Stomach (tissue), 8 donors: ENCODE measurements at regions not wholly inside any gene's neighbourhood (a gene's known extent, or its start where the extent isn't known, plus 50 kb on each side); places are given as distances from the start of the nearest gene placed in this dataset.

Source experiments
- DNase-seq, 2 donors: peaks; one replicate each; pipeline versions ENCODE4 v3.0.0 to v3.0.0-alpha.2; 2013 to 2019
- H3K27ac ChIP-seq, 5 donors: fragments of 200-600 bp in 4 of 5; sonication (generic) in 4 of 5; one replicate each; pipeline ENCODE4 v1.5.1; 2013 to 2019; ENCODE audit warnings: mild to moderate bottlenecking in 1 of 5, moderate library complexity in 1 of 5
- H3K27me3 ChIP-seq, 3 donors: fragments of 200-600 bp; sonication (generic); one replicate each; pipeline ENCODE4 v1.5.1; 2017 to 2019; ENCODE audit warnings: mixed run types in 1 of 3
- H3K36me3 ChIP-seq, 4 donors: fragments of 200-600 bp; sonication (generic); 1 replicate in 3 of 4; 2 replicates in 1 of 4; pipeline ENCODE4 v1.5.1; 2016 to 2019
- H3K4me1 ChIP-seq, 4 donors: fragments of 200-600 bp; sonication (generic); one replicate each; pipeline ENCODE4 v1.5.1; 2016 to 2019
- H3K4me3 ChIP-seq, 4 donors: fragments of 200-600 bp; sonication (generic) in 3 of 4; one replicate each; pipeline ENCODE4 v1.5.1; 2016 to 2019; ENCODE audit warnings: mild to moderate bottlenecking in 1 of 4
- H3K9me3 ChIP-seq, 4 donors: fragments of 200-600 bp; sonication (generic); one replicate each; pipeline ENCODE4 v1.5.1; 2016 to 2019
- EP300 ChIP-seq: sonication (generic); formaldehyde crosslinking; IDR thresholded peaks from one replicate; pipeline ENCODE4 v1.6.1; 2017; ENCODE audit warnings: antibody characterized with exemption
- POLR2A ChIP-seq, 4 donors: fragments of 450-650 bp; IDR thresholded peaks; one replicate each; pipeline ENCODE4 v1.6.1; 2016; ENCODE audit warnings: antibody characterized with exemption in 4 of 4, control low read depth in 2 of 4, mild to moderate bottlenecking in 1 of 4, moderate library complexity in 1 of 4
- POLR2AphosphoS5 ChIP-seq, 3 donors: sonication (generic); formaldehyde crosslinking; IDR thresholded peaks; one replicate each; pipeline ENCODE4 v1.6.1; 2016; ENCODE audit warnings: antibody characterized with exemption in 3 of 3
- WGBS, 5 donors: extraction: QIAGEN DNeasy Blood & Tissue Kit in 3 of 5; methylation state at CpG; one replicate each; pipeline versions ENCODE4 v1.1.5 to v1.1.7; 2013 to 2018; 5-methylcytosine and 5-hydroxymethylcytosine counted together
- intact Hi-C: fragments of 100-400 bp; cut with DNase I; formaldehyde crosslinking; loops from one replicate; pipeline ENCODE4 v1.15.1; 2023; ENCODE audit warnings: low total_unique reads
- TF ChIP-seq, protein P1 (sequence below), 7 experiments: fragments of 450-650 bp in 4 of 7; fragments of 200-600 bp in 3 of 7; sonication (generic) in 3 of 7; IDR thresholded peaks; one replicate each; pipeline ENCODE4 v1.5.1; 2016 to 2019; ENCODE audit warnings: antibody characterized with exemption in 7 of 7, control low read depth in 2 of 7, mild to moderate bottlenecking in 1 of 7
- donor health status: healthy with polysubstance abuse.
- donor health status: Bipolar disorder and iron deficiency.
- donor health status: healthy.

DNA sequence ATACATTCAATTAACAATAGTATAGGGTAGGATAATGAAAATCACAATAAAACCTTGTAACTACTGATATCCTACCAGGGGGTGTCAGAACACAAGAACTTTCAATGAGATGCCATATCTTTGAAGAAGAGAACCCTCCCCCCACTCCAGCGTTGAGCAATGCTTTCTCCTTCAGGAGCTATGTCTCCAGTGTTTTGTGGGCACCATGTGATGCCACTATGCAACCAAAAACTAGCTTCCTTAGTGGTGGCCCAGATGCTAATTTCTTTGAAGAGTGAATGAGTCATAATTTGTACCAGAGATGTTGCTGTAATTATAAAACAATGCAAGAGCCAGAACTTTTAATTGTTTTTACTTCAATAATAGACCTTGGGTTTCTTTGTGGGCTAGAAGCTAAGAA lies 76.0 kb upstream of the ADO start:
- H3K9me3 ChIP-seq: no peaks in the 10 kb centered on the region
- 59 to 81% (median 75%) methylated on average over 1 of the region's 1 CpG for WGBS, 5 donors
- TF ChIP-seq POLR2A (IDR thresholded peaks at IDR 0.05) (no peak), POLR2AphosphoS5 (IDR thresholded peaks at IDR 0.05) (no peak), EP300 (no peak)
- TF ChIP-seq, protein P1, sequence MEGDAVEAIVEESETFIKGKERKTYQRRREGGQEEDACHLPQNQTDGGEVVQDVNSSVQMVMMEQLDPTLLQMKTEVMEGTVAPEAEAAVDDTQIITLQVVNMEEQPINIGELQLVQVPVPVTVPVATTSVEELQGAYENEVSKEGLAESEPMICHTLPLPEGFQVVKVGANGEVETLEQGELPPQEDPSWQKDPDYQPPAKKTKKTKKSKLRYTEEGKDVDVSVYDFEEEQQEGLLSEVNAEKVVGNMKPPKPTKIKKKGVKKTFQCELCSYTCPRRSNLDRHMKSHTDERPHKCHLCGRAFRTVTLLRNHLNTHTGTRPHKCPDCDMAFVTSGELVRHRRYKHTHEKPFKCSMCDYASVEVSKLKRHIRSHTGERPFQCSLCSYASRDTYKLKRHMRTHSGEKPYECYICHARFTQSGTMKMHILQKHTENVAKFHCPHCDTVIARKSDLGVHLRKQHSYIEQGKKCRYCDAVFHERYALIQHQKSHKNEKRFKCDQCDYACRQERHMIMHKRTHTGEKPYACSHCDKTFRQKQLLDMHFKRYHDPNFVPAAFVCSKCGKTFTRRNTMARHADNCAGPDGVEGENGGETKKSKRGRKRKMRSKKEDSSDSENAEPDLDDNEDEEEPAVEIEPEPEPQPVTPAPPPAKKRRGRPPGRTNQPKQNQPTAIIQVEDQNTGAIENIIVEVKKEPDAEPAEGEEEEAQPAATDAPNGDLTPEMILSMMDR (IDR thresholded peaks at IDR 0.05): no peak
- H3K4me3 ChIP-seq: no peak overlapping the region
- intact Hi-C loops: no loop called here
- no peaks in the 10 kb centered on the region for H3K27me3 ChIP-seq
- no peak for DNase-seq
- H3K4me1 ChIP-seq: no peaks in the 10 kb centered on the region
- H3K36me3 ChIP-seq: no peaks in the 10 kb centered on the region
- no peak overlapping the region for H3K27ac ChIP-seq

DNA sequence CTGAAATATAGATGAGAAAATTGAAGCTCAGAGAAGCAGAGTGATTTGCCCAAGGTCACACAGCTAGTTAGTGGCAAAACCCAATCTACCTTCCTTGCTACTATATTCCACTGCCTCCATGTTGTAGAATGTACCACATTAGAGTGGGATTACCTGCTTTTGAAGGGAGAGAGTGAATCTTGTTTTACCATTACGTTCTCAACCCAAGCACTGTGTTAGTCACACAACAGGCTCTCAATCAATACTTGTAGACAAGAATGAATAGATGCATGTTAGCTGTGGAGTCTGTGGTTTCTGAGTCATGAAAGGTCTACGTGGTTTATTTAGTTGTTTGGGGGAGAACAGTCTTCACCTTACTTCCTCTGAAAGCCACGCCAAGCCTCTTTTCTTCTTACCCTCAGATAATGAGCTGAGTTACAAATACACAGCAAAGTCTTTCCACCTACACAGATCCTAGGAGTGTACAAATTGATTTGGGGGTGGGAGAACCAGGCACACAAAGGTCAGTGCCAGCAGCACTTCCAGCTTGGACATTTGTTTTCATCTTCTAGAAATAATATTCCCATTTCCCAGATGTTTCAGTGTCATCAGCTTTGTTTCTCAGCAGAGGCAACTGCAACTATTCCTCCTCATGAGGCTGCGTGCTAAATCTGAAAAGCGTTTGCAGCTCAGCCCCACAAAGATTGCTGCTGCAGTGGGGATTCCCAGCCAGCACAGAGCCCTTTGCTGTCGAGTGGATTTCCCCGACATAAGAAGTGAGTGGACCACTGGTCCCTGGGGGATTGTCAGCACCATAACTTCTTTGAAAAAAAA lies 71.5 kb upstream of the ADO start:
- peak in 1 of 2 donors; percentile 39 for DNase-seq
- Histone ChIP-seq H3K4me1 (no peaks in the 10 kb centered on the region), H3K36me3 (no peaks in the 10 kb centered on the region), H3K4me3 (no peak overlapping the region), H3K9me3 (no peaks in the 10 kb centered on the region), H3K27me3 (no peaks in the 10 kb centered on the region), H3K27ac (peak overlapping the region in 1 of 5 donors; percentile 9)
- whole genome bisulfite sequencing, 5 donors: 46 to 75% (median 56%) methylated on average over 7 of the region's 7 CpGs
- intact Hi-C loops: no loop called here
- TF ChIP-seq POLR2A (IDR thresholded peaks at IDR 0.05) (no peak), POLR2AphosphoS5 (IDR thresholded peaks at IDR 0.05) (no peak), EP300 (no peak)
- TF ChIP-seq, protein P1 (IDR thresholded peaks at IDR 0.05): no peak

DNA sequence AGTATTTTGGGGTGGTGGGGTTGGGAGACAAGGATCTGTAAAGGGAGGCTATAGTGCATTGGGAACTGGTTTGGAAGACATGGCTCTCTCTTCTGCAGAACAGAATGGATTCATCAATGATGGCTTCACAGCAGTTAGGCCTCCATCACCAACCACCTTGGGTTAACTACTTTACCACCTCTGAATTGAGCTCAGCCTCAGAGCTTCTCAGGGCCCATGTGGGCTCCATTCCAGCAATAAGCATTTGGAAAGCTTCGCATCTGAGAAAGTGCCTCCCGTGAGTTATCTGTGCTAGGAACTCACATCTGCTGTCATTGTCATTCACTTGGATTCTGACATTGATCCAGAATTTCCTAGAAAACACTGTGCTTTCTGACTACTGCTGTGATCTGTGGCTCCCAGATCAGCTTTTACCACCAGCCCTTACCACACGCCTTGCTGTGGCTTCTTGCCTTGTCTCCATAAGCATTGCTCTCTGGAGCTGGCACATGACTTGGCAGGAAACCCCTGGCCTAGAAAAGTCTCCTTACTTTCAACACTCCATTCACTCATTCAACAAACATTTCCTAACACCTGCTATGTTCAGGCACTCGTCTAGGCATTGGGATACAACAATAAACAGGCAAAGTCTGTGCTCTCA lies 70.7 kb upstream of the ADO start:
- no peak overlapping the region for H3K4me3 ChIP-seq
- no peaks in the 10 kb centered on the region for H3K27me3 ChIP-seq
- DNase-seq: no peak
- H3K4me1 ChIP-seq: no peaks in the 10 kb centered on the region
- WGBS, 5 donors: 73 to 82% (median 77%) methylated on average over 4 of the region's 4 CpGs
- H3K36me3 ChIP-seq: no peaks in the 10 kb centered on the region
- H3K27ac ChIP-seq: peak overlapping the region in 1 of 5 donors; percentile 9
- intact Hi-C loops: no loop called here
- H3K9me3 ChIP-seq: no peaks in the 10 kb centered on the region
- TF ChIP-seq EP300 (no peak), POLR2A (IDR thresholded peaks at IDR 0.05) (no peak), POLR2AphosphoS5 (IDR thresholded peaks at IDR 0.05) (no peak)
- TF ChIP-seq, protein P1 (IDR thresholded peaks at IDR 0.05): no peak

DNA sequence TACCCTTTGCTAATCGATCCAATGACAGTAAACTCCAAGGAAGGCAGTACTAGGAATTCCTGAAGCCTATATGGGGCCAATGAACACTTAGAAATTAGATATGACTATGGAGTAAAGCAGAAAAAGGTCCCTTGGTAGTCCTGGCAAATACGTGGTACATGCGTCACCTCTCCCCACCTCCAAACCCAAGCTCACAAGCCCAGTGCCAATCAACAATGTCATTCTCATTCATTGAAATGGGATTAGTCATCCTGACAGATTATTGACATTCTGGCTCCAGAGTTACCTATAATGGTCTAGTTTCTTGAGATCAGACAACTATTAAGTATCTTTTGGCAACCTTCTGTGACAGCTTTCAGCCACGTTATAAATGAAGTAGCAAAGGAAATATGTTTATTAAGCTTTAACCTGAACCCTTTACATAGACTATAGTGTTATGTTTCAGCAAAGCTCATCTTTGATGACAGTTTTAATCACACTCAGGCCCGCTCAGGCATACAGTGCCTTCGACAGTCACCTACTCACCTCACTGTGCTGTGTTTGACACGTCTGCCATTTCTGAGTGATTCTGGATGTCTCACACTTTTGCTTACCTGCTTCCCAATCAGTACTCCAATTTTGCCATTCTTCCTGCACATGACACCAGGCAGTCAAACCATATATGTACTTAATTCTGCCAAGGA lies 69.6 kb upstream of the ADO start:
- DNase-seq: no peak
- WGBS, 5 donors: 88 to 91% (median 90%) methylated on average over 7 of the region's 7 CpGs

More for the DNA sequence above, 69.6 kb upstream of the ADO start:
- H3K27me3 ChIP-seq: no peaks in the 10 kb centered on the region
- TF ChIP-seq POLR2A (IDR thresholded peaks at IDR 0.05) (no peak), POLR2AphosphoS5 (IDR thresholded peaks at IDR 0.05) (no peak), EP300 (no peak)
- TF ChIP-seq, protein P1 (IDR thresholded peaks at IDR 0.05): no peak
- no peak overlapping the region for H3K27ac ChIP-seq
- no peaks in the 10 kb centered on the region for H3K9me3 ChIP-seq
- H3K4me1 ChIP-seq: no peaks in the 10 kb centered on the region
- H3K4me3 ChIP-seq: no peak overlapping the region
- H3K36me3 ChIP-seq: no peaks in the 10 kb centered on the region
- intact Hi-C loops: no loop called here
